ENCODE measurements at regions not wholly inside any gene's neighbourhood (a gene's known extent, or its start where the extent isn't known, plus 50 kb on each side); places are given as distances from the start of the nearest gene placed in this dataset.

GRCh38 chr11:15738931-15739330 is 617.4 kb downstream of the SOX6 start:
- no peak overlapping the region for H3K27ac ChIP-seq

DNA sequence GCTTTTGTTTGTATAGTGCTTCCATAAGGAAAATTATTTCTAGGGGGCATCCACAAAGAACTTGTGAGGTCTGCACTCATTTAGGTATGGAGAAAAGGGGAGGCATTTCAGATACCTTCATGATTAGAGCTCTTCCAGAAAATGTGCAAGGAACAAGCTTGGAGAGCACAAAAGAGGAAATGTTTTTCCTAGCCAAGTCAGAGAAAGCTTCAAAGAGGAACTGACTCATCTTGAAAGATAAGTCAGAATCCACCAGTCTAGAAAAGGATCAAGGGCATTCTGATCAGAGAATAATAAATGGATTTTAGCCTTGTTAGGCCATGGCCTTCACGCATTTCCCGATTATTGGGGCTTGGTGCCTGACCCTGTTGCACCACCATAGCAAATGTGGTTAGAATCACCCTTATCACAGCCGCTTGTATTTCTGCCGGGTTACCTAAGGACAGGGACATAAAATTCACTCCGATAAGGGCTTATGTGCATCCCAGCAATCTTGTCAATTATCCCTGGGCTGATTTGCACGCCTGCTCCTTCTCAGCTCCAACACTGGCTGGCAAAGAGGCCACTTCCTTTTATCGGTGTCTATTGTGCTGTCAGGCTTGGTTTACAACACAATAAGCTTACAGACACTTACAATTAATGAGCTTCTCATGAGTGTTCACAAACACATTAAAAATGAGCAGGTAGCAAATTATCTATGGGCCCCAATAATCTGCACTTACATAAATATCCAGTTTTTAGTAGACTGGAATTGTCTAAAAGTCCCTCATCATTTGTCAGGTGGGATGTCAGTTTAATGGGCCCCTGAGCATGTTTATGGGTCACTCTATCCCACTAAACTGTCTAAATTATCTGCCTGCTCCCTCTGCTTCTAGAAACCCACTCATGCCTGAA is 613.5 kb downstream of the SOX6 start:
- TF ChIP-seq, protein P1, sequence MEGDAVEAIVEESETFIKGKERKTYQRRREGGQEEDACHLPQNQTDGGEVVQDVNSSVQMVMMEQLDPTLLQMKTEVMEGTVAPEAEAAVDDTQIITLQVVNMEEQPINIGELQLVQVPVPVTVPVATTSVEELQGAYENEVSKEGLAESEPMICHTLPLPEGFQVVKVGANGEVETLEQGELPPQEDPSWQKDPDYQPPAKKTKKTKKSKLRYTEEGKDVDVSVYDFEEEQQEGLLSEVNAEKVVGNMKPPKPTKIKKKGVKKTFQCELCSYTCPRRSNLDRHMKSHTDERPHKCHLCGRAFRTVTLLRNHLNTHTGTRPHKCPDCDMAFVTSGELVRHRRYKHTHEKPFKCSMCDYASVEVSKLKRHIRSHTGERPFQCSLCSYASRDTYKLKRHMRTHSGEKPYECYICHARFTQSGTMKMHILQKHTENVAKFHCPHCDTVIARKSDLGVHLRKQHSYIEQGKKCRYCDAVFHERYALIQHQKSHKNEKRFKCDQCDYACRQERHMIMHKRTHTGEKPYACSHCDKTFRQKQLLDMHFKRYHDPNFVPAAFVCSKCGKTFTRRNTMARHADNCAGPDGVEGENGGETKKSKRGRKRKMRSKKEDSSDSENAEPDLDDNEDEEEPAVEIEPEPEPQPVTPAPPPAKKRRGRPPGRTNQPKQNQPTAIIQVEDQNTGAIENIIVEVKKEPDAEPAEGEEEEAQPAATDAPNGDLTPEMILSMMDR (IDR thresholded peaks at IDR 0.05) = no peak
- TF ChIP-seq POLR2A (IDR thresholded peaks at IDR 0.05) = no peak
- DNase-seq = no peak
- Histone ChIP-seq H3K4me1 (no peaks in the 10 kb centered on the region), H3K27ac (no peak overlapping the region), H3K27me3 (no peaks in the 10 kb centered on the region), H3K4me3 (no peak overlapping the region), H3K9me3 (no peaks in the 10 kb centered on the region), H3K36me3 (no peaks in the 10 kb centered on the region)
- intact Hi-C loops (cut with DNase I; ENCODE audit: low total_unique reads) = no loop called here

More at GRCh38 chr11:15738931-15739330, 617.4 kb downstream of the SOX6 start:
- Histone ChIP-seq H3K9me3 (no peaks in the 10 kb centered on the region), H3K36me3 (no peaks in the 10 kb centered on the region), H3K4me1 (no peaks in the 10 kb centered on the region), H3K27me3 (no peaks in the 10 kb centered on the region), H3K4me3 (no peak overlapping the region)
- TF ChIP-seq, protein P1 (IDR thresholded peaks at IDR 0.05) = no peak
- no peak for TF ChIP-seq POLR2A (IDR thresholded peaks at IDR 0.05)
- DNase-seq = no peak
- intact Hi-C loops (cut with DNase I; ENCODE audit: low total_unique reads) = no loop called here

DNA sequence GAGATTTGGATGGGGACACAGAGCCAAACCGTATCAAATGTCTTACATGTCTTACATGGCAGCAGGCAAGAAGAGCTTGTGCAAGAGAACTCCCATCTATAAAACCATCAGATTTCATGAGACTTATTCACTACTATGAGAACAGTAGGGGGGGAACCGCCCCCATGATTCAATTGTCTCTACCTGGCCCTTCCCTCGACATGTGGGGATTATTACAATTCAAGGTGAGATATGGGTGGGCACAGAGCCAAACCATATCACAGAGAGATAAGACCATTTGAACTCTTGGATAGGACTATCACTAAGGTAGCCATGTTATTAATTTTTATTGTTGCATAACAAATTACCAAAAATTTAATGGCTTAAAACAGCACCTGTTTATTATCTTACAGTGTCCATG is 611.7 kb downstream of the SOX6 start:
- TF ChIP-seq, protein P1 (IDR thresholded peaks at IDR 0.05) = no peak
- TF ChIP-seq POLR2A (IDR thresholded peaks at IDR 0.05) = no peak
- no peak for DNase-seq
- Histone ChIP-seq H3K9me3 (no peaks in the 10 kb centered on the region), H3K4me1 (no peaks in the 10 kb centered on the region), H3K36me3 (no peaks in the 10 kb centered on the region), H3K27ac (no peak overlapping the region), H3K27me3 (no peaks in the 10 kb centered on the region), H3K4me3 (no peak overlapping the region)
- intact Hi-C loops (cut with DNase I; ENCODE audit: low total_unique reads) = no loop called here

DNA sequence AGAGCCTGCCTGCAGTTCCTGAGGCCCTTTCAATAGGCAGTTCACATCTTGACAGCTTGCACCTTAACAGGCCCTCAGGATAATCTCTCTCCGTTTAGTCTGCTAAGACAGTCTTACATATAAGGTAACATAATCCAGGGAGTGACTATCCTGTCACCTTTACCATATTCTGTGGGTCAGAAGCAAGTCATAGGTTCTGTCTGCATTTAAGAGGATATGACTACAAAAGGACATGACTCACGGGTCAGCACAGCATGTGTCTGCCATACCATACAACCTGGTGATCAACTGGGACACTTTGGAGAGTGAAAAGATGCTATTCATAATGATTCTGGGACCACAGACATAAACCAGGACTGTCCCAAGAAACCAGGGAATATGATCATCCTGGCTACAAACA is 611.1 kb downstream of the SOX6 start:
- no peak overlapping the region for H3K27ac ChIP-seq
- intact Hi-C loops (cut with DNase I; ENCODE audit: low total_unique reads) = no loop called here
- H3K36me3 ChIP-seq = no peaks in the 10 kb centered on the region
- no peaks in the 10 kb centered on the region for H3K9me3 ChIP-seq
- H3K27me3 ChIP-seq = no peaks in the 10 kb centered on the region
- DNase-seq = no peak
- no peak for TF ChIP-seq POLR2A (IDR thresholded peaks at IDR 0.05)
- TF ChIP-seq, protein P1 (IDR thresholded peaks at IDR 0.05) = no peak
- no peak overlapping the region for H3K4me3 ChIP-seq
- H3K4me1 ChIP-seq = no peaks in the 10 kb centered on the region

GRCh38 chr11:15747671-15748070 is 608.7 kb downstream of the SOX6 start:
- Histone ChIP-seq H3K4me1 (no peaks in the 10 kb centered on the region), H3K4me3 (no peak overlapping the region), H3K36me3 (no peaks in the 10 kb centered on the region), H3K9me3 (no peaks in the 10 kb centered on the region), H3K27me3 (no peaks in the 10 kb centered on the region), H3K27ac (no peak overlapping the region)
- TF ChIP-seq POLR2A (IDR thresholded peaks at IDR 0.05) = no peak
- TF ChIP-seq, protein P1 (IDR thresholded peaks at IDR 0.05) = no peak
- no peak for DNase-seq
- intact Hi-C loops (cut with DNase I; ENCODE audit: low total_unique reads) = no loop called here

All from uterus (tissue), 3 donors.